ENCODE measurements at regions not wholly inside any gene's neighbourhood (a gene's known extent, or its start where the extent isn't known, plus 50 kb on each side); places are given as distances from the start of the nearest gene placed in this dataset.

- DNase-seq: no peak
Observed at GRCh38 chr9:109953300-109953699, 173.3 kb downstream of the PALM2AKAP2 start.

DNA sequence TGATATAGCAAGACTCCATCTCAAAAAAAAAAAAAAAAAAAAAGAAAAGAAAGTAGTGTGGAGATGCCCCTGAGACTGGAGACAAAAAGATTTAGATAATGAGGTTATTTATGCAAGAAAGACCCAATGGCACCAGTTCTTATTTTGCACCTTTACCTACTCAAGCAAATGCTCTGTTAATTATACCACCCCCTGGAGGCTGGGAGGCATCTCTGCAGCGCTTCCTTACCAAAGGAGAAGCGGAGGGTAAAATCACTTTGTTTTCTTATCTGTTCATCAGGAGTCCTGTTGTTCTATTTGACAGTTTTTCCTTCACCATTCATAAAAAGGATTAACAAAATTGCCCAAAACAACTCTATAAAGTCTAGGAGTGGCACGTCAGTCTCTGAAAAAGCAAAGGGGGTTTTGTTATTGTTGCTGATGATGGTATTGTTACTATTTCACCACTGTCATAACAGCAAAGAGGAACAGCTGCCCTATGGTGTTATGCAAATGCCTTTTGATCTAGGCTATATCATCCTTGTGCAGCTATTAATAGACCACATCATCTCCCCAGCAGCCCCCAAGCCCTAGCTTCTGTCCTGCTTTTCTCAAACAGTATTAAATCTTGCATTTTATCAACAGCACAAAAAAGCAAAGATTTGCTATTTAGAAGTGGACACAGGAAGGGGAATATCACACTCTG is 174.0 kb downstream of the PALM2AKAP2 start:
- no peak for DNase-seq

GRCh38 chr9:109956717-109957440 is 176.9 kb downstream of the PALM2AKAP2 start:
- DNase-seq: no peak

GRCh38 chr9:109959679-109960078 is 179.7 kb downstream of the PALM2AKAP2 start:
- DNase-seq: no peak

DNA sequence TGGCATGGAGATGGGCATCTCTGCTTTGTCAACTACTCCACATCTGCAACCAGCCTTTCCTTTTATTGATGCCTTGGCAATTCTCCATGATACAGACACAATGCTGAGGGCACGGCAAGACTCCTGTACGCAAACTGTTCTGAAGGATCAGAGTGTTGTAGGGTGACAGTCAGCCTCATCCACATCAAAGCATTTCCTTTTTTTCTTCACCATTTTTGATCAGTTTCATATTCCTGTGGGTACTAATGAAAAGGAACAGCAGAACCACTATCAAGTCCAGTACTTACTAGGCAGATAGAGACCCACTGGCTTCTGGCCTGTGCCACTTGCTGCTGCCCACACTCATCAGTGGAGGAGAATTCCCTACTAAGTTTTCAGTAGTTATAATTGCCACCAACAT is 181.6 kb downstream of the PALM2AKAP2 start:
- DNase-seq: no peak

GRCh38 chr9:109962215-109962614 is 182.2 kb downstream of the PALM2AKAP2 start:
- no peak for DNase-seq

- no peak for DNase-seq
Observed at GRCh38 chr9:109963079-109963478, 183.1 kb downstream of the PALM2AKAP2 start.

DNA sequence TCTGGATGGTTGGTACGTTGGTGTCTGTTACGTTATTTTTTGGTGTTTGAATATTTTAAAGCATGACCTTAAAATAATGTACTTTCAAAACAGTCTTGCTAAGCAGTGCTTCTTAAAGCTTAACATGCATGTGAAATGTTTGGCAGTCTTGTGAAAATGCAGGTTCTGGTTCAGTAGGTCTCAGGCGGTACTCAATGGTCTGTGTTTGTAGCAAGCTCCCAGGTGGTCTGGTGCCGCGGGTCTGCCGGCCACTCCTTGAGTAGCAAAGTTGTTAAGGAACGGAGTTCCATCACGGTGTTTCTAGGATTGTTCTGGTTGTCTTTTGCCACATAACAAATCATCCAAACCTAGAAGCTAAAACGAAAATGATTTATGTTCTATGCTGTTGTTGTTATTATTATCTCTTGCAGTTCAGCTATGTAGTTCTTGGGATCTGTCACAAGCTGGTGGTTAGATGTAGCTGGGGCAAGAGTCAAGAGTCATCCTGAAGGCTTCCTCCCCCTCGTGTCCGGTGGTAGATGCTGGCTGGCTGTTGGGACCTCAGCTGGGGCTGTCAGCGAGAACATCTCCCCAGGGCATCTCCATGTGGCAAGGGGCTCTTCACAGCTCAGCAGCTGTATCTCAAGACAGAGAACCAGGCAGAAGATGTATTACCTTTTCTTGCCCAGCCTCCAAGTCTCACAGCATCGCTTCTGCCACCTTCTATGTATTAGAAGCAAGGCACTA is 186.8 kb downstream of the PALM2AKAP2 start:
- DNase-seq: no peak

DNA sequence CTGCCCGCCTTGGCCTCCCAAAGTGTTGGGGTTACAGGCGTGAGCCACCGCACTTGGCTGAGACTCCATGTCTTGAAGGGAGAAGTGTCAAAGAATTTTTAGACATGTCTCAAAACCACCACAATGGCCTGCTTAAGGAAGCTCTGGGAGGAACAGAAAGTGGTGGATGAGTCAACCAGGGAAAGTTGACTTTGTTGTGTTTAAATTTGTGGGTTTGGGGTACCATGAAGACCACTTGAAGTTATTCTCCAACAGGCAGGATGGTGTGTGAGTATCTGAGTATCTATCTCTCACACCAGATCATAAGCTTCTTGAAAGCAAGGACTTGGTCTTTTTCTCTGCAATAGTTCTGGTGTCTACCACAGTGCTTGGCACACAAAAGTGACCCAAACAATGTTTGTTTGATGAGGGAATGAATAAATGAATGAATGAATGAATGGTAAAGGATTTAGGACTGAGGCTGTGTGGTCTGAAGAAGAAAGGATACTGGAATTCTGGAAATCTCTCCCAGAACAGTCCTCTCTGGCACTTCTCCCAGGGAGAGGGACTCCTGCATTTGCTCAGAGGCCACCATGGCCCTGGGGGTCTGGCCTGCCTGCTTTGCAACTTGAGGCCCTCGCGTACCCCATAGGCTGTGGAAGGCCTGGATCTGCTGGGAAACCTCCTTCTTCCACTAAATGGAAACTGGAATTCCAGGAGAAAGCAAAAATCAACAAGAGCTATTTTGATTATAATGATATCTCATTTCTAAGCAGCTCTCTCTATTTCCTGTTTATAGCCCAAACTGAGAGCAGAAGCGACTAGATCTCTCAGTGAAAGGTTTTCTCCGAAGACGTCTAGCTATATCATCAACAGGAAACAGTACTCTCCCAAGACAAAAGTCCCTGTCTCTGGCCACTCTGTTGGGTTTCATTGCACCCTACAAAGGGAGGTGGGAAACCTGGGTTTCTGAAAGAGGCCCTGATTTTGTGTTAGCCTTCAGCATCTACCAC is 187.9 kb downstream of the PALM2AKAP2 start:
- DNase-seq: no peak

GRCh38 chr9:109969011-109969410 is 189.0 kb downstream of the PALM2AKAP2 start:
- no peak for DNase-seq

DNA sequence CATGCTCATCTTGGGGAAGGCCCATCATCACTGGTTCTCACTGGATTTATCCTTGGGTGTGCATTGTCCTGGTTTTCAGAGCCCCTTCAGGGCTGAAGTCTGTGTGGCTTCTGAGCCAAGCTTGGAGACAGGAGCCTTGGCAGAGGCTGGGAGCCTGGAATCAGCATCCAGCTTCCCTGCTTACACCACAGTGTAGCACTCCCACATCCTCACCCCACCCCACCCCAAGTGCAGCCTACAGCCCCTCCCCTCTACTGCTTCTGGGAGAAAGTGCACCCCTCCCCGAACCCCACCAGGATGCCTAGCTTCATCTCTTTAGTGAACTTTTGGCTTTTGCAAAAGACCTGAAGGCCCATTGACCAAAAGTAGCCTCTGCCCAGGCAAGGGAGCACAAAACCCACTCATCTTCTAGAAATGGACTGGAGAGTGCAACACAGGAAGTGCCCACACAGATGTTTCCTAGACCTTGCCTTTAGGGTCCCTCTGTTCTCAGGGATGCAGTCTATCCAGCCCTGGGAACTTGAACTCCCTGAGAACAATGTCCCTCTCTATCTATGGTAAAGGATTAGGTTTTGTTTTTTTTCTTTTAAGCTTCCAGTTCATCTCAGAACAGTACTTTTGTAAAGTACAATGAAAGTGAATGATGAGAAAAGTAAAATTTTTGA is 189.7 kb downstream of the PALM2AKAP2 start:
- no peak for DNase-seq

DNA sequence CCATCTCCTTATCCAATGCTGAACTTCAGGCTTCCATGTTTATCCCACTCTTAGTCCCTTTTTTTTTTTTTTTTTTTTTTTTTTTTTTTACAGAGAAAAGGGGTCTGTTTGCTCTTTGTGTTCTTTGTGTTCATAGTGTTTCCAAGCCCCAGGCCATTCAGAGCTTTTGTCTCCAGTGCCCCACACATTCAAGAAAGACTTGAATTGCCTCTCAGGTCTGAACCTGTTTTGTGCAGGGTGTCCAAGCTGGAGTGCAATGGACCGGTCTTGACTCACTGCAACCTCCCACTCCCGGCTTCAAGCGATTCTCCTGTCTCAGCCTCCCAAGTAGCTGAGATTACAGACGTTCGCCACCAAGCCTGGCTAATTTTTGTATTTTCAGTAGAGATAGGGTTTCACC is 191.2 kb downstream of the PALM2AKAP2 start:
- DNase-seq: no peak

DNA sequence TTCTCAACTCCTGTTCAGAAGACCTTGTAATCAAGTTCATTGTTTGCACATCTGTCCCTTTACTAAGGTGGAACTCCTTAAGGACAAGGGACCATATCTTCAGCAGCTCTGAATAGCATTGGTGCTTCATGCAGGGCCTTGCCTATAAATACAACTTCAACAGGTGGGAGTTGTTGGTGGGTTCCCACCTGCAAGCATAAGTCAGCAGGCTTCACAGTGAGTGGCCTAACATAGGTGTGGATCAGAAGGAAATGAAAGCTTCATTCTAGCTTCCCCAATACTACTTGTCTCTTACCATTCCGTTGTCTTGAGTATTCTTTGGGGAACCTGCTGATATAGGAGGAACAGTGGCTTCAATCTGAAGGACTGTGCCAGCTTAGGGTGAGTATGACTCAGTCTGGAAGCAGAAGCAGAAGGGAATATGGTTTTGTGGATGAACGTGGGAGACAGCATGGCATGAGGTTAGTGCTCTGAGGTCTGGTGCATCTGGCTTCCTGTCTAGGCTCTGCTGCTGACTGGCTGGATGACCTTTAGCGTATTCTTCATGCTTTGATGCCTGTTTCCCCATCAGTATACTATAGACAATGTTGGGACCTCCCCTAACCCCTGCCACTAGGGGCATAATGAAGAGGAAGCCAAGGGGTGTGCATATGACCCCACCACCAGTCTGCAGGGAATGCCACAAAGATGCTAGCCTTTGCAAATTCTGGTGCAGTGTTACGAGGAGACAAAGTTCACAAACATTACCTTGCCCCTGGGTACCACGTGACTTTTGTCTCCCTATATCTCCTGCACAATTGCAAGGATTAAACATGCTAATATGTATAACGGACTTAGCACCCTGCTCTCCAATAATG is 192.3 kb downstream of the PALM2AKAP2 start:
- DNase-seq: no peak

- DNase-seq: no peak
Observed at GRCh38 chr9:109973336-109973735, 193.3 kb downstream of the PALM2AKAP2 start.

DNA sequence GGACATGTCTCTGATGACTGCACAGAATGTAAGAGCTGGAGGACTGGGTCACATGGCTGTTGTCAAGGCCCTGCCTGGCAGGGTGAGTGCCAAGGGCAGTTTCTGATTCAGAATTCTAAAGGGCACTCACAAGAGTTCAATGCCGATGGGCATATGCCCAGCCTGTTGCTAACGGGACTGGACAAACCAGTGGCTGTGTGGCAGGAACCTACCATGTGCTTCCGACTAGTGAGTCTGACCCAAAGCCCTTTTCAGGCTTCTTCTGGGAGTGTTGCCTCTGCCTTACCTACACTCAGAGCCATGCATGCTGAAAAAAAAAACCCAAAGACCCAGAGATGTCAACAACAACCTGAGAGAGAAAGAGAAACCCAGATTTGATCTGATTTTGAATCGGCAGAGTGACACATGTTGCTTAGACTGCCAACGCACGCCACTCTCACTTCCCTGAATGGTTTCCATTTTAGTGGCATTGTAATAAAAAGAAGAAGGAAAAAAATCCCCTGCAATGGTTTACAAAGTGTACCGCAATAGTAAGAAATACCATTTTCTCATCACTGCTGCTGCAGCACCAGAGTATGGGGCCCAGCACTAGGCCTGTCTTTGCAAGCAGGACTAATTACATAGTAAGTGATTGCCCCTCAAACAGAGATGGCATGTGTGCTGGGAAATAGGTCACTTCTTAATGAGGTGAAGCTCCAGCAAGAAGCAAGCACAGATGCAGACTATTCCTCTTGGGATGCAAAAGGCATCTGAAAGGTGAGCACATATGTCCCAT is 194.3 kb downstream of the PALM2AKAP2 start:
- no peak for DNase-seq

DNA sequence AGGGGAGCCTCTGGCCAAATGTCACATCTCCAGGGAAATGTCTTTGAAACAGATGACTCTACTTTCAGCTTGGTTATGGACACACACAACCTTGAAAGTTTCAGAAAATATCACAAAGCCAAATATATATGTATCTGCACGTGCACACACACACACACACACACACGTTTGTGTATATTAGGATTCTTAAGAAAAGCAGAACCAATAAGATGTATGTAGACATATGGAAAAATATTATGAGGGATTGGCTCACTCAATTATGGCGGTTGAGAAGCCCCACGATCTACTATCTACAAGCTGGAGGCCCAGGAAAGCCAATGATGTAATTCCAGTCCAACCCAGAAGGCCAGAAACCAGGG is 194.9 kb downstream of the PALM2AKAP2 start:
- DNase-seq: no peak

- no peak for DNase-seq
Observed at GRCh38 chr9:109975574-109976295, 195.7 kb downstream of the PALM2AKAP2 start.

DNA sequence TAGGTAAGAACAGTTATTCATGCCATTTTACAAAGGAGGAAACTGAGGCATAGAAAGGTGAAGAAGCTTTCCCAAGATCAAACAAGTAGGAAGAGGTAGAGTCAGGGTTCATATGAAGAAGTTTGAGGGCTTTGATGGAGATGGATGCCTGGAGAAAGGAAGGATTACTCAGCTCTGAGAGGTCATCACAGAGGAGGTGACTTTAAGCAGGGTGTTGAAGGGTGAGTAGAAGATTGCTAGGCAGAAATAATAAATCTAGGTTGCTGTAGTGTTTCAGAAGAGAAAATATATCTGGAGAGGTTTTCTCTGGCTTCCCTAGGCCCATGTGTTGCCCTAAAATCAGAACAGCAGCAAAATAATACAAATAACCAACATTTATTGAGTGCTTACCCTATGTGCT is 196.3 kb downstream of the PALM2AKAP2 start:
- no peak for DNase-seq

GRCh38 chr9:109977521-109977920 is 197.5 kb downstream of the PALM2AKAP2 start:
- DNase-seq: no peak

GRCh38 chr9:109981091-109981490 is 201.1 kb downstream of the PALM2AKAP2 start:
- no peak for DNase-seq
